HG03108 (cell line): ENCODE measurements at regions not wholly inside any gene's neighbourhood (a gene's known extent, or its start where the extent isn't known, plus 50 kb on each side); places are given as distances from the start of the nearest gene placed in this dataset.
"Not testable (repeated sequence)": the region's sequence is repeated elsewhere in the genome, so short reads cannot be mapped to it uniquely, and the experiment has no call there.

Experiments
- ATAC-seq: cut with Tn5 transposase; IDR thresholded peaks from one replicate; pipeline ENCODE4 v1.9.1; 2021; ENCODE audit warnings: moderate library complexity; ENCODE audit not compliant: unreplicated experiment

GRCh38 chr15:70378126-70379031 lies 280.7 kb upstream of the TLE3 start:
- ATAC-seq, result no peak

- no peak for ATAC-seq
Measured at GRCh38 chr15:70376929-70377691, 279.4 kb upstream of the TLE3 start.

GRCh38 chr15:70376031-70376928 lies 278.6 kb upstream of the TLE3 start:
- no peak for ATAC-seq

- no peak for ATAC-seq
Measured at GRCh38 chr15:70375586-70375985, 277.9 kb upstream of the TLE3 start.

GRCh38 chr15:70375006-70375431 lies 277.3 kb upstream of the TLE3 start:
- no peak for ATAC-seq

- no peak for ATAC-seq
Measured at GRCh38 chr15:70374096-70374495, 276.4 kb upstream of the TLE3 start.

GRCh38 chr15:70373439-70373838 lies 275.7 kb upstream of the TLE3 start:
- ATAC-seq, result not testable (repeated sequence)

GRCh38 chr15:70367913-70368705 lies 270.4 kb upstream of the TLE3 start:
- ATAC-seq, result not testable (repeated sequence)

- ATAC-seq, result not testable (repeated sequence)
Measured at GRCh38 chr15:70364023-70364422, 266.3 kb upstream of the TLE3 start.

- ATAC-seq, result no peak
Measured at GRCh38 chr15:70362886-70363285, 265.2 kb upstream of the TLE3 start.

GRCh38 chr15:70362350-70362749 lies 264.6 kb upstream of the TLE3 start:
- ATAC-seq, result no peak

- no peak for ATAC-seq
Measured at GRCh38 chr15:70361891-70362290, 264.2 kb upstream of the TLE3 start.

- no peak for ATAC-seq
Measured at GRCh38 chr15:70361106-70361505, 263.4 kb upstream of the TLE3 start.

GRCh38 chr15:70358871-70359647 lies 261.3 kb upstream of the TLE3 start:
- no peak for ATAC-seq

GRCh38 chr15:70358011-70358819 lies 260.5 kb upstream of the TLE3 start:
- ATAC-seq, result no peak

- no peak for ATAC-seq
Measured at GRCh38 chr15:70357453-70357852, 259.7 kb upstream of the TLE3 start.

- no peak for ATAC-seq
Measured at GRCh38 chr15:70356919-70357318, 259.2 kb upstream of the TLE3 start.

- no peak for ATAC-seq
Measured at GRCh38 chr15:70356062-70356860, 258.5 kb upstream of the TLE3 start.
